SKM-1 (cell line): ENCODE measurements at regions not wholly inside any gene's neighbourhood (a gene's known extent, or its start where the extent isn't known, plus 50 kb on each side); places are given as distances from the start of the nearest gene placed in this dataset.
"Not testable (repeated sequence)": the region's sequence is repeated elsewhere in the genome, so short reads cannot be mapped to it uniquely, and the experiment has no call there.

Source experiments
- DNase-seq: peaks from one replicate; lab custom pipeline; 2025; ENCODE audit not compliant: unreplicated experiment; lab: John Stamatoyannopoulos, UW

DNA sequence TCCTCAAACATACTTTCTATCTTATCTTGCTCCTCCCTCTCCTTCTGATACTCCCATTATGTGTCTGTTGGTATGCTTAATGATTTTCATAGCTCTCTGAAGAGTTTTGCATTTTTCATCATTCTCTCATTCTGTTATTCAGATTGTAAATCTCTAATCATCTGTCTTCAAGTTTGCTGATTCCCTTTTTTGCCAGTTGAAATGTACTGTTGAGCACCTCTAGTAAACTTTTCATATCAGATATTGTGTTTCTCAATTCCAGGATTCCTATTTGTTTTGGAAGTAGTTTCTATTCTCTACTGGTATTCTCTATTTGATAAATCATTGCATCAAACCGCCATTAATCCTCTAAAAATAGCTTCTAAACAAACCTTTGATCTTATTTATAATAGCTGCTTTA, 387.7 kb downstream of the PAX1 start:
- DNase-seq = no peak

DNA sequence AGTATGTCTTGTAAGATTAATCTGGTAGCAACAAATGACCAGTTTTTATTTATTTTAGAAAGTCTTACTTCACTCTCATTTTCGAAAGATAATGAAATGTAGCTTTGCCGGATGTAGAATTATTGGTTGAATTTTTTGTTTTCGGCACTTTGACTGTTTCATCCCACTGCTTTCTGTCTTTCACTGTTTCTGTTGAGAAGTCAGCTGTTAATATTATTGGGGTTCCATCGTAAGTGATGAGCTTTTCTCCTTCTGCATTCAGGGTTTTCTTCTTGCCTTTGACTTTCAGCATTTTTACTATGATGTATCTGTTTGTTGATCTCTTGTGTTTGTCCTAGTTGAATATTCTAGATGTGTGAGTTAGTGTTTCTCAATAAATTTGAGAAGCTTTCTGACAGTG, 383.4 kb downstream of the PAX1 start:
- DNase-seq = no peak

DNA sequence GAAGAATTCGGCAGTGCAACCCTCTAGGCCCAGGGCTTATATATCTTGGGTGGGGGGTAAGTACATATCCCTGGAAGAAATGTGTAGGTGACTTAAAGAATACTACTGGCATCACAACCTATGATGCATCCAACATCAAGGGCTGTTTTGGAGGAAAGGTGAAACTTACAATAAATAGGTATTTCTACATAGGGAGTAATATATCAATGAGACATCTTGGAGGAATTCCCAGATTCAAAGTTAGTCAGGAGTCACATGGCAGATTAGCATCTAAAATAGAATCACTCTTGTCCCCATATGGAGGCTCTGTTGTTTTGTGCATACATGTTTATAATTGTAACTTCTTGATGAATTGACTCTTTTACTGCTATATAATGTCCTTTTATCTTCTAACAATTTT, 375.5 kb downstream of the PAX1 start:
- no peak for DNase-seq

DNA sequence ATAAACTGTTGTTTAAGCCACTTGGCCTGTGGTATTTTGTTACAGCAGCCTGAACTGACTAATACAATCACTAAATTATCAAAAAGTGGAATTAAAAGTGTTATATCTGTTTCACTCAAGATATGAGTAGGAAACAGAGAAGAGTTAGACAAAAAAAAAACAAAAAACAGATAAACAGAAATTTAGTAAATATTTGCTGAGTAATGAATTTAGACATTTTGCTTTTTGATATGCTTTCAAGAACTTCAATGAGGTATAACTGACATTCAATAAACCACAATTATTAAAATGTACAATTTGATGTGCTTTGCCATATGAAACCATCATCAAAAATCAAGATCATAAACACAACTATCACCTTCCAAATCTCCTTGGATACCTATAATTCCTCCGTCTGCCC, 369.2 kb downstream of the PAX1 start:
- no peak for DNase-seq

DNA sequence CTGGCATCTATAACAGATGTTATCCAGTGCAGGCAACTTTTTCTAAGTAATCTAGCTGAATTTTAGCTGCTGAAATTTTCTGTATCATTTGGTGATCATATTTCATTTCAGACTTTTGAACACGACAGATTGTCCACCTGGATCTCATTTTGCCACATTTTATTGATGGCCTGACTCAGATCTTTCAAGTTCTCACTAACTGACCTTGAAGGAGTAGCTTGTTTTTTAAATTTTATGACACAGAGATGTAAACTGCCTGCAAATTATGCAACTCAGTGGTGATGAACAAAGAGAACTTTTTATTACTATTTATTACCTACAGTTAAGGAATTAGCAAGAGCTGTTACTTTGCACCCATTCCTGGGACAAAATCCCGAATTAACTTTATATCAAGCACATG, 366.4 kb downstream of the PAX1 start:
- DNase-seq = no peak

DNA sequence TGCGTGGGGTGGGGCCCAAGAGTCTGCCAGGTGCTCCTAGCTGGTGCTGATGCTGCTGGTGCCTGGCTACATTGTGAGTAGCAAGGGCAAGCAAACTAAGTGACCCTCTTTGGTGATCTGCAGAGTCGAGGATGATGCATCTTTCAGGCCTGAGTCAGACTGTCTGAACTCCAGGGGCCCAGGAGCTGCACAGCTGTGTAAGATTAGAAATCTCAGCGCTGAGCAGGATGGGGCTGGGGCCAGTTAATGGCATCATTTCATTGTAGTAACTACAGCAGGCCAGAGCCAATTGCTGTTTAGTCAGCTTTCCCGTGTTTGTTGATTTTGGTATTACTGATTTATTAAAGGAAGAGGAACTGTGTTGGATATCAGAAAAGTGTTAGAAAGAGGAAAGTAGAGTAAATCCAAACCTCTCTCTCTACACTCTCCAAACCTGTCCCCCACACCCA, 365.2 kb downstream of the PAX1 start:
- DNase-seq = no peak

DNA sequence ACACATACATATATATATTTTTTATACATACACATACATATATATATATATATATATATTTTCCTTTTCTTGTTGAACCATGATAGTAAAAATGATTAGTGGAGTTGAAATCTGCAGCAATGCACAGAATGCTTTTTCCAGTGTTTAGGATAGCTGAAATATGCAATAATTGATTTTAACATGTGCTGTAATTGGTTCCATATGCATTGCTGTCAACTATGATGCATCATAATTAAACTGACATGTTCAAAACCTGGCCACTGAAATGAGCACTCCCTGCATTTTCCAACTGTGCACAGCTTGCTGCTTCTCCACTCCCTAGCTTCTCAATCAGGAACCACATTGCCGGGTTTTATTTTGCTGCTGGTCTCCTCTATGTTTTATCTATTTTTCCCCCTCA, 358.3 kb downstream of the PAX1 start:
- DNase-seq = no peak

DNA sequence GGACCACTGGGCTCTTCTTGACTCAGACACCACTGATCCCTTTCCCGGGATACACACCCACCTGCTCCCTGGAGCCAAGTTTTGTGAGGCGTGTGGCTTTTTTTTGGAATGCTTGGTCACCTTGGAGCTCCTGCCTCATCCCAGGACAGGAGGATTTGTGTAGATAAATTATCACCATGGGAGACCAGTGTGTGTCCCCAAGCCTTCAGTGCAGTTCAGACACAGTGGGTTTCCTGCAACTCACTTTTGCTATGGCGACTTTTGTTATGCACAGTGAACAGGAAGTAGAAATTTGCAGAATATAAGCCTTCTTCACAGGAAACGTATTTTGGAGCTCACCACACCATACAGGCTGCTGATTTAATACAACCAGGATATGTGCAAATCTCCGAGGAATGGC, 357.4 kb downstream of the PAX1 start:
- no peak for DNase-seq

DNA sequence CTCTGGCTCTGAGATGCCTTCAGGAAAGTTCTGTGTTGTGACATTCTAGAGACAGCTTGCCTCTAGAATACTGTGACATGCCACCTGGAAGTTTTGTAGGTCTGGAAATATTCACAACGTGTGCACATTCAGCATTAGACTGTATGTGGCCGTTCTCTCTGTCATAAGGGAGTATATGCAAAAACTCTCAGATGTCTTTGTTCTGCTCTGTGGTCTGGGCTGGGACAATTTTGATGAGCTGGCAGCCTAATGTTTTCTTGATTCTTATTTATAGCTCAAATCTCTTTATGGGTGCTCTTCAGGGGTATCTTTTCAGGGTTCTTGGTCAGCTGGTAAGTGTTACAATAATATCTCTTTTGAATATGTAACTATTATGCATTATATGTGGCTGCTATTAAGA, 355.1 kb downstream of the PAX1 start:
- no peak for DNase-seq

DNA sequence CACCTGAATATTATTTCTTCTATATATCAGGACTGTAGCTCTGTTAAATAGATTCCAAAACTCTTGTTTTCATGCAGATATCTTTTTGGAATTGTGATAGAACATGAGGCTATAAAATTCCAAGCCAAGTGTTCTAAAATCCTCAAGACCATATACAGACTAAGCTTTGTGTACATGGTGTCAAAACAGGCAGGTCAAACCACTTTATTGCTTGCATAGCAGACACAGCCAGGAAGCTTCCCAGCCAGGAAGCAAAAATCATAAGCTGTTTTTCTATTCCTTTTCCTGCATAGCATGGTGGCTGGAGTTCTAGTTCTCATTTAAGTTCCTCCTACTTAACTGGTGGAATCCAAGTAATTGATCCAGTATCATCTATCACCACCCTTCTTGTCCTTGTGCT, 353.3 kb downstream of the PAX1 start:
- no peak for DNase-seq

DNA sequence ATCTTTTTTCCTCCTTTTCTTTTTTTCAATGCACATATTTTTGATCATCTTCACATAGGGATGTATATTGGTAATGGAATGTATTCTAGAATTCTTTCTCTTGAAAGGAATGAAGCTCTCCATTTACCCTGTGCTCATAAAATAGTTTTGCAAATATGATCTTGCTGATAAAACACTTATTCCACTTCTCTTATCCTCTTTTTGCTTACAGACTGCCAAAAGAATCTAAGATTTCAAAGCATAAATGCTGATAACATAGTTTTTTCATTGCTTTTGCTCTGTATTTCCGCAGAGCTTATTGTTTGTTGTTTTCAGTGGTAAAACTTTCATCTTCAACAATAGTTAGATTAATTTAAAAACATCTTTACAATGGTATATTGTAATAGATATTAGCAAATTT, 350.5 kb downstream of the PAX1 start:
- no peak for DNase-seq

DNA sequence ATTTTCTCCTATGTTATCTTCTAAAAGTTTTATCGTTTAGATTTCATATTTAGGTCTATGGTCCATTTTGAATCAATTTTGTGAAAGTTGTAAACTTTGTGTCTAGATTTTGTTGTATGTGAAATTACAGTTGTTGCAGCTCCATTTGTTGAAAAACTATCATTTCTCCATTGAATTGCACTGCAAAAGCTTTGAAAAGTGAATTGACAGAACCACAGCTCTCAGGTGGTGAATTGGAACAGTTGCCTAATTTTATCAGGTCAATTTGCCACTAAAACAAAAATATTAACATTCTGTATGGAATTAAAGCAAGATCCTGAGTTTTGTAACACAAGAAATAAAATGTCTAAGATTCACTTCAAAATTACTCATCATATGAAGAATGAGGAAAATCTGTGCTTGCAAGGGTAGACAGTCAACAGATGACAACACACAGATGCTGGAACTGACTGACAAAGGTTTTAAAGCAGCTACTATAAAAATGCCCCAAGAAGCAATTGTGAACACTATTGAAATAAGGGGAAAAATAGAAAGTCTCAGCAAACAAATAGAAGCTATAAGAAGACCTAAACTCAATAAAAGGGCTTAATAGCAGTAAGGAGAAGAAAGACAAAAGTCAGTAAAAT, 346.7 kb downstream of the PAX1 start:
- DNase-seq = no peak

DNA sequence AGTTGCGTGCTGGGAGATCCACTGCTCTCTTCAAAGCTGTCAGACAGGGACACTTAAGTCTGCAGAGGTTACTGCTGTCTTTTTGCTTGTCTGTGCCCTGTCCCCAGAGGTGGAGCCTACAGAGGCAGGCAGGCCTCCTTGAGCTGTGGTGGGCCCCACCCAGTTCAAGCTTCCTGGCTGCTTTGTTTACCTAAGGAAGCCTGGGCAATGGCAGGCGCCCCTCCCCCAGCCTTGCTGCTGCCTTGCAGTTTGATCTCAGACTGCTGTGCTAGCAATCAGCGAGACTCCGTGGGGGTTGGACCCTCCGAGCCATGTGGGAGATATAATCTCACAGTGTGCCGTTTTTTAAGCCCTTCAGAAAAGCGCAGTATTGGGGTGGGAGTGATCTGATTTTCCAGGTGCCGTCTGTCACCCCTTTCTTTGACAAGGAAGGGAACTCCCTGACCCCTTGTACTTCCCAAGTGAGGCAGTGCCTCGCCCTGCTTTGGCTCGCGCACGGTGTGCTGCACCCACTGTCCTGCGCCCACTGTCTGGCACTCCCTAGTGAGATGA, 340.6 kb downstream of the PAX1 start:
- not testable (repeated sequence) for DNase-seq

DNA sequence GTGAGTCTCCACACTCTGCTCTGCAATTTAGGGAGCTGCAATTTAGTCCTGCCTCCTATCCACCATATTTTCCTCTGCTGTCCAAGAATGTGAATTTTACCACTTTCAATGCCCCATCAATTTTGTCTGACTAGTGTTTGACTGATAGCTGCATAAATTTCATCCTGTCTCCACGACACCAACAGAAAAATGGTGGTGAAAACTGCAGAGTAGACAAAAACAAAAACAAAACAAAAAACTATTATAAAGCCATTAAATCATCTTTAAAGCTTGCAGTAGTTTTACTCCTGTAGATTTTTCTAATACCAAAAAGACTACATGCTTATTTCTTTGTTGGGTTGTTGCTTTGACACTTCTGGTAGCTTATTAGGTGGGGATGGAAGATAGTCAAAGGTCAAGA, 322.0 kb downstream of the PAX1 start:
- DNase-seq = no peak

DNA sequence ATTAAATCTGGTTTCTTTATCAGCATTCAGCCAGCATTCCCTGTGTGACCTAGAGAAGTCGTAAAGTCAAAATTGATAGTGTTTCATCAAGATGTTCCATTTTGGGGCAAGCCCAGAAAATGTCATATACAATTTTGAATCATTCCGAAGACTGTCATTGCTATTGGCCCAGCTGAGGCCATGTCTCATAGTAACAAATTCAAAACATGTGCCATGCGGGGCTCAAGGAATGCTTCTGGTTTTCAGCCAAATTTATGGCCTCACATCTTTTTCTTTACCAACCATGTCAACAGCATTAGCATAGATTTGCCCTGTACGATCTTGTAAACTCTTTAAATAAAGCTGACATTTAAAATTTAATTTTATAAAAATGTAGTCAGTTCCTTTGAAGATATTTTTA, 314.7 kb downstream of the PAX1 start:
- no peak for DNase-seq

DNA sequence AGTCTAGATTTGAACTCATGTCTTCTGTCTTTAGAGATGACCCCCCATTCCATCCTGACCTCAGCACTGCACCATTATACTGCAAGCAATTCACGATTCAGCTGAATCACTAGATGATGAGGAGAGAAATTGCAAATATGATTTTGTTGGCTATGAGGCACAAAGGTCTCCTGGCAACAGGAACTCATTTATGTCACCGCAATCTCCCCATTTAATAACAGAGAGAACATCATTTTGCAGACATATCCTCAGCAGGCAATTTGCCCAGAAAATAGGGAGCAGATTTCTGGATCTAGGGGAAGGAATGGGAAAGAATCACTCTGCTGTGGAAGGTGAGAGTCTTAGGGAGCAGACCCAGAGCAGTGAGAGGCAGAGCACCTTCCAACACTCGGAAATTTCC, 303.0 kb downstream of the PAX1 start:
- DNase-seq = no peak

DNA sequence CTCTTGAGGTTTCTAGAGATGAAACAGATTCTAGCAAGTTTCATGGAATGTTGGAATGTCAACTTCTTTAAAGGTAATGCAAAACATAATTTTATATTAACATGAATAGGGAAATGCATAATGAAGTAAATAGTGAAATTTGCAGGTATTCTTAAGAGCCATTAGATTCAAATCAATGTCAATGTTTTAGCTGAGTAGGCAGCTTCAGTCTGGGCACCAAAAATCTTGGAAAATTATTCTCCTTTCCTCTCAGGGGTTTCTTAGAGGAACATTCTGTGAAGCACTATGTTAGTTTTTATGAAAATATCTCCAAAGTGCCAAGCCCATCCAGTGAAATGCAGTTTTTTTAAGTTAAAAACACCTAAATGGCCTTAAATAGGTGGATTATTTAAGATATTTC, 300.8 kb downstream of the PAX1 start:
- no peak for DNase-seq

DNA sequence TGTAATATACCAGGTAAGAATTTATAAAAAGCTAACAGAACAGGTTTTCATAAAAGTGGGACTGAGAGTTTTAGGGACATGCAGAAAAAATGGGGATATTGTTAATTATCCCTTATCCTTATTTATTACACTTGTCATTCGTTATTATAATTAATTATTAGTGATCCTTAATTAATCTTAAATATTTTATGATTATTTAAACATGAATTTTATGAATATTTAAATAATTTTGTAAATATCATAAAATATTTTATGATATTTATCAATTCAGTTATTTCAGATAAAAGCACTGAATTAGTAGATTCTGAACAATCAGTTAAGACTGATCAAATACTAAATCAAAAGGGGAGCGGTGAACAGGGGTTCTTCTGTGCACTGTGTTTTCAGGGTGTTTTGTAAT, 300.1 kb downstream of the PAX1 start:
- no peak for DNase-seq

DNA sequence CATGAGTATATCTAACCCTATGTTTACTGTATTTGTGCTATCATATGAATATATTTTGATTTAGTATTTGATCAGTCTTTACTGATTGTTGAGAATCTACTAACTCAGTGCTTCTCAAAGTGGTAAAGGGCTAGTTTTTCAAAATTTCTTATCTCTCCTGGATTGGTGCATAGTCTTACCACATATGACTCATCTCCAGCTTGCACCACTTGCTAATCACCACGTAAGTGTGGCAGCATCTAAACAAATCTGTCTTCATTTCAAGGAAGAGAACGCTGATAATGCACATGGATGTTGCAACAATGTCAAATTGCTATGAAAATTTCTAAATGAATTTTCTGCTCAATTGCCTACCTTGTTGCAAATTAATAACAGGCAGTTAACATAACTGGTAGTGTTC, 299.5 kb downstream of the PAX1 start:
- no peak for DNase-seq

DNA sequence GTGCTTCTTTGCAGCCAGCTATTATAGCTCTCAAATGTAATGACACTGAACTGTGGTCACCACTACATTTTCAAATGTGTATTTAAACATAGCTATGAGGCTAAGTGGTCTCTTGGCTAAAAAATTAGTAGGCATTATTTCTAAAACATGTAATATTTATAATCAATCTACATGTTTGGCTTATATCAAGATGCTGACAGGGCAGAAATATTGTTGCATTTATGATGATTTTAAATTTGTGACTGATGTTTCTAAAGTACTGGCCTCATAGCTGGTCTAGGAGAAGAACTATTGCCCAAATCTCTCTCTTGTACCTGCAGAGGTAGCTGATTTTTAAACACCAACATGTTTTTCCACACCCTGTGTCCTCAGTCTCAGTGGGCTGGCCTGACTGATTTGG, 298.2 kb downstream of the PAX1 start:
- no peak for DNase-seq

DNA sequence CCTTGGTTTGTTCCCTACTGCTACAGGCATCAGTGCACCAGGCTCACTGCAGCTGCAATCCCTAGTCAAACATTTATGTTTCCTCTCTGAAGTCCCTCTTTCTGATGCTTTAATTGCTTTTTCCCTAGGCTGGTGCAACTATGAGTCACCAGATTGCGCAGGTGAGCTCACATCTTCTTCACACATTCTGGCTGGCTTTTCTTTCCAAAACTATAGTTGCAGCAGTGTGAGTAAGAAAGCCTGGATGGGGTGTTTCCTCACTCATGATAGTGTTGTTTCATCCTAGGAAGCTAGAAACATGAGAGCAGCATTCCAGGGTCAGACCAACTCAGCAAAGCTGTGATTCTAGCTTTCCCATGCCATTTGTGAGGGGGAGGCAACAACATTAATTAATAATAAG, 296.4 kb downstream of the PAX1 start:
- DNase-seq = no peak

DNA sequence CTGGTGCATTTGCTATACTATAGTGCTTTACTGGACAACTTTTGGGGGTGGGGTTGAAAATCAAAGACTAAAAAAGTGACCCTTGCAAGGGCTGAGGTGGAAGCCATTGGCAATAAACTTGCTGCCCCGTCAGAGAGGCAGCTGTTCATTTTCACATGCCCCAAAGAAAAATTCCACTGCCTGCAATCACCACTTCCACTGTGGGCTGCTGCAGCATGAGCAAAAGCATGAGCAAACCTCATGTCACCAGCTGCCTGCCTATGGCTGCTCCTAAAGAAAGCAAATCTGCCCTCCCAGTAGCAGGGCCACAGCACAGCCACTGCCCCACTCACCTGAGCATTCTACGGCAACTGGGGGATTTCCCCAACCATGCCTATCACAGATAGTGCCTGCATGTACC, 290.0 kb downstream of the PAX1 start:
- DNase-seq = no peak

DNA sequence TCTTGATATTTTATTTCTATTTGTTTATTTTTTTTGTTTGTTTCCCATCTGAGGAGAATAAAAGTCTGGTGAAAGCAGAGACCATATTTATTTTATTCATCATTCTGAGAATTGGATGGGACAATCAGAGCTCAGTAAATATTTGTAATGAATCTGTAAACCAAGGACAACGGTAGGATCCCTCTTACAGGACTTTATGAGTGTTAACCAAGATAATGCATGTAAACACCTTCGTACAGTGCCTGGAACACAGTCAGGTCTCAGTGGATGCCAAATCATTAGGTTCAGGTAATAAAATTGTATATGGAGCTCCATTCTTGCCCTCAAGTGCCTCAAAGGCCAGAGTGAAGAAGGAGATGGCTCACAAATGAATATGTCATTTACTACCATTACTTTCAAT, 288.7 kb downstream of the PAX1 start:
- DNase-seq = no peak
